ENCODE measurements at regions not wholly inside any gene's neighbourhood (a gene's known extent, or its start where the extent isn't known, plus 50 kb on each side); places are given as distances from the start of the nearest gene placed in this dataset.

GRCh38 chr13:74623761-74624160, 489.6 kb upstream of the KLF12 start:
- WGBS, 5 donors = 56 to 80% (median 70%) methylated on average over 1 of the region's 1 CpG
- no peak for TF ChIP-seq POLR2AphosphoS5 (IDR thresholded peaks at IDR 0.05)
- TF ChIP-seq CTCF (IDR thresholded peaks at IDR 0.05 in 8 of 11, conservative IDR thresholded peaks at IDR 0.05 in 3 of 11) = no peak
- TF ChIP-seq POLR2A (IDR thresholded peaks at IDR 0.05) = no peak
- no peak overlapping the region for H3K27ac ChIP-seq
- no peaks in the 10 kb centered on the region for H3K27me3 ChIP-seq (replicated peaks in 1 of 7)
- DNase-seq = no peak
- intact Hi-C loops (cut with DNase I; ENCODE audit: low total_unique reads) = no loop called here
- no peak overlapping the region for H3K4me3 ChIP-seq
- no peaks in the 10 kb centered on the region for H3K36me3 ChIP-seq
- no peaks in the 10 kb centered on the region for H3K9me3 ChIP-seq
- no peaks in the 10 kb centered on the region for H3K4me1 ChIP-seq

- no peaks in the 10 kb centered on the region for H3K27me3 ChIP-seq (replicated peaks in 1 of 7)
- H3K36me3 ChIP-seq = no peaks in the 10 kb centered on the region
- WGBS, 5 donors = 59 to 76% (median 67%) methylated on average over 1 of the region's 1 CpG
- intact Hi-C loops (cut with DNase I; ENCODE audit: low total_unique reads) = no loop called here
- no peak overlapping the region for H3K4me3 ChIP-seq
- no peaks in the 10 kb centered on the region for H3K9me3 ChIP-seq
- H3K4me1 ChIP-seq = no peaks in the 10 kb centered on the region
- no peak for DNase-seq
- no peak overlapping the region for H3K27ac ChIP-seq
- TF ChIP-seq POLR2A (IDR thresholded peaks at IDR 0.05) = no peak
- TF ChIP-seq CTCF (IDR thresholded peaks at IDR 0.05 in 8 of 11, conservative IDR thresholded peaks at IDR 0.05 in 3 of 11) = no peak
- no peak for TF ChIP-seq POLR2AphosphoS5 (IDR thresholded peaks at IDR 0.05)
These were observed 488.1 kb upstream of the KLF12 start for GRCh38 chr13:74622284-74622683.

- H3K36me3 ChIP-seq = no peaks in the 10 kb centered on the region
- no peaks in the 10 kb centered on the region for H3K4me1 ChIP-seq
- DNase-seq = no peak
- intact Hi-C loops (cut with DNase I; ENCODE audit: low total_unique reads) = no loop called here
- H3K27me3 ChIP-seq (replicated peaks in 1 of 7) = no peaks in the 10 kb centered on the region
- 43 to 62% (median 50%) methylated on average over 2 of the region's 2 CpGs for WGBS, 5 donors
- TF ChIP-seq CTCF (IDR thresholded peaks at IDR 0.05 in 8 of 11, conservative IDR thresholded peaks at IDR 0.05 in 3 of 11) = no peak
- no peak for TF ChIP-seq POLR2AphosphoS5 (IDR thresholded peaks at IDR 0.05)
- no peak for TF ChIP-seq POLR2A (IDR thresholded peaks at IDR 0.05)
- no peak overlapping the region for H3K4me3 ChIP-seq
- H3K9me3 ChIP-seq = no peaks in the 10 kb centered on the region
- H3K27ac ChIP-seq = no peak overlapping the region
These were observed 486.5 kb upstream of the KLF12 start for GRCh38 chr13:74620711-74621110.

- WGBS, 5 donors = 83 to 92% (median 87%) methylated on average over 4 of the region's 4 CpGs
- Histone ChIP-seq H3K4me3 (no peak overlapping the region), H3K4me1 (no peaks in the 10 kb centered on the region), H3K36me3 (no peaks in the 10 kb centered on the region), H3K27ac (no peak overlapping the region), H3K9me3 (no peaks in the 10 kb centered on the region), H3K27me3 (replicated peaks in 1 of 7) (no peaks in the 10 kb centered on the region)
- TF ChIP-seq POLR2AphosphoS5 (IDR thresholded peaks at IDR 0.05) = no peak
- TF ChIP-seq POLR2A (IDR thresholded peaks at IDR 0.05) = no peak
- TF ChIP-seq CTCF (IDR thresholded peaks at IDR 0.05 in 8 of 11, conservative IDR thresholded peaks at IDR 0.05 in 3 of 11) = no peak
- intact Hi-C loops (cut with DNase I; ENCODE audit: low total_unique reads) = no loop called here
- no peak for DNase-seq
These were observed 486.1 kb upstream of the KLF12 start for GRCh38 chr13:74620308-74620707.

All from spleen (tissue), 11 donors.